Activated T-helper 1 cell treated with Interleukin-2 at 50 U/mL for 16 hours (primary cell): ENCODE measurements at regions not wholly inside any gene's neighbourhood (a gene's known extent, or its start where the extent isn't known, plus 50 kb on each side); places are given as distances from the start of the nearest gene placed in this dataset.
A peak's percentile ranks its signal among the peaks of the same experiment; 100 is the strongest.
"Not testable (repeated sequence)": the region's sequence is repeated elsewhere in the genome, so short reads cannot be mapped to it uniquely, and the experiment has no call there.

Experiments
- DNase-seq: peaks from one replicate; pipeline ENCODE4 v3.0.0-alpha.2; 2020; ENCODE audit warnings: low read depth

- no peak for DNase-seq
Measured at GRCh38 chrX:1012678-1013300, 199.7 kb downstream of the CRLF2 start.

- no peak for DNase-seq
Measured at GRCh38 chrX:1011691-1012283, 200.7 kb downstream of the CRLF2 start.

GRCh38 chrX:1009771-1010170 is 202.7 kb downstream of the CRLF2 start:
- DNase-seq = no peak

- DNase-seq = no peak
Measured at GRCh38 chrX:1006156-1006730, 206.2 kb downstream of the CRLF2 start.

GRCh38 chrX:1002611-1003010 is 209.8 kb downstream of the CRLF2 start:
- DNase-seq = no peak

GRCh38 chrX:997631-998137 is 214.8 kb downstream of the CRLF2 start:
- DNase-seq = no peak

GRCh38 chrX:994780-995179 is 217.7 kb downstream of the CRLF2 start:
- DNase-seq = no peak

GRCh38 chrX:989959-990510 is 222.4 kb downstream of the CRLF2 start:
- peak; percentile 62 for DNase-seq

- not testable (repeated sequence) for DNase-seq
Measured at GRCh38 chrX:988530-988929, 223.9 kb downstream of the CRLF2 start.

- no peak for DNase-seq
Measured at GRCh38 chrX:981791-982626, 230.4 kb downstream of the CRLF2 start.

GRCh38 chrX:980587-981235 is 231.7 kb downstream of the CRLF2 start:
- DNase-seq = no peak

GRCh38 chrX:979127-979526 is 233.3 kb downstream of the CRLF2 start:
- DNase-seq = not testable (repeated sequence)

- no peak for DNase-seq
Measured at GRCh38 chrX:973010-973632, 239.3 kb downstream of the CRLF2 start.

GRCh38 chrX:968148-968965 is 244.1 kb downstream of the CRLF2 start:
- no peak for DNase-seq

- no peak for DNase-seq
Measured at GRCh38 chrX:966396-967070, 245.9 kb downstream of the CRLF2 start.

- no peak for DNase-seq
Measured at GRCh38 chrX:964831-965416, 247.5 kb downstream of the CRLF2 start.

GRCh38 chrX:960821-961220 is 251.6 kb downstream of the CRLF2 start:
- DNase-seq = no peak

- no peak for DNase-seq
Measured at GRCh38 chrX:959595-959994, 252.9 kb downstream of the CRLF2 start.

- not testable (repeated sequence) for DNase-seq
Measured at GRCh38 chrX:955168-955781, 257.2 kb downstream of the CRLF2 start.
